Subcutaneous abdominal adipose tissue (tissue), 5 donors: ENCODE measurements at regions not wholly inside any gene's neighbourhood (a gene's known extent, or its start where the extent isn't known, plus 50 kb on each side); places are given as distances from the start of the nearest gene placed in this dataset.
"Not testable (repeated sequence)": the region's sequence is repeated elsewhere in the genome, so short reads cannot be mapped to it uniquely, and the experiment has no call there.

ENCODE experiments used
- H3K27ac ChIP-seq: one replicate; pipeline ENCODE4 v1.7.0; 2013; ENCODE audit warnings: low read depth, mild to moderate bottlenecking, inconsistent platforms, low read length, moderate library complexity
- H3K27me3 ChIP-seq, 5 donors: one replicate each; pipeline ENCODE4 v1.7.0; 2013; ENCODE audit warnings: low read length in 5 of 5, inconsistent platforms in 1 of 5; ENCODE audit not compliant: control insufficient read depth in 5 of 5, insufficient read depth in 4 of 5
- H3K36me3 ChIP-seq, 5 donors: one replicate each; pipeline ENCODE4 v1.7.0; 2013; ENCODE audit warnings: low read length in 5 of 5; ENCODE audit not compliant: control insufficient read depth in 5 of 5, insufficient read depth in 5 of 5
- H3K4me1 ChIP-seq, 5 donors: one replicate each; pipeline ENCODE4 v1.7.0; 2013; ENCODE audit warnings: low read length in 5 of 5, mild to moderate bottlenecking in 3 of 5, moderate library complexity in 1 of 5; ENCODE audit not compliant: control insufficient read depth in 5 of 5, insufficient read depth in 5 of 5
- H3K4me3 ChIP-seq, 5 donors: one replicate each; pipeline ENCODE4 v1.7.0; 2013; ENCODE audit warnings: low read length in 5 of 5, low read depth in 1 of 5
- H3K9ac ChIP-seq, 5 donors: one replicate each; pipeline ENCODE4 v1.7.0; 2013; ENCODE audit warnings: low read length in 5 of 5, mild to moderate bottlenecking in 4 of 5, moderate library complexity in 3 of 5
- H3K9me3 ChIP-seq, 5 donors: one replicate each; pipeline ENCODE4 v1.7.0; 2013; ENCODE audit warnings: low read length in 5 of 5; ENCODE audit not compliant: control insufficient read depth in 5 of 5
- donor health status: healthy.
- donor health status: healthy.
- donor health status: healthy.
- donor health status: healthy.
- donor health status: healthy.

DNA sequence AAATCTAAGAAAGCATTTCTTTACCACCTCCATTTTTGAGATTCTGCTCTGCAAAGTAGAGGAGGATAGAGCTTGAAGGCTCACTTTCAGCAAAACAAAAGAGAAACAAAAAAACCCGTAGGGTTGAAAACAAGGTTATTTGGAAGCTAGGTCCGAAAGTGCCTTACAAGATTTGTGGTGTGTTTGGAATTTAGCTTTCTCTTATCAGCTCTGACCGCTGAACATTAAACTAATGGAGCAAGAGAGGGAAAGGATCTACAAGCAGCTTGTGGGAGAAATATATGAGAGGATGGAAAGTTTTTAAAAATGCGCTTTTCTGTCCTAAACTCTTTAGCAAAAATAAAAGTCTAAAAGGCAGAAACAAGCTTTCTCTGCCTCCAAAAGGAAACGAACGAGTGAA is 545.5 kb downstream of the NTRK3 start:
- Histone ChIP-seq H3K27ac (no peak overlapping the region), H3K4me3 (no peak overlapping the region), H3K4me1 (no peaks in the 10 kb centered on the region), H3K9me3 (no peaks in the 10 kb centered on the region), H3K27me3 (peaks cover 0 to 3% (median 0%) of the 10 kb centered on the region in 5 donors), H3K9ac (no peak overlapping the region), H3K36me3 (no peaks in the 10 kb centered on the region)

GRCh38 chr15:87710406-87710805 is 546.1 kb downstream of the NTRK3 start:
- Histone ChIP-seq H3K4me3 (no peak overlapping the region), H3K4me1 (no peaks in the 10 kb centered on the region), H3K9me3 (no peaks in the 10 kb centered on the region), H3K9ac (no peak overlapping the region), H3K27ac (no peak overlapping the region), H3K27me3 (peaks cover 0 to 3% (median 0%) of the 10 kb centered on the region in 5 donors), H3K36me3 (no peaks in the 10 kb centered on the region)

- H3K9ac ChIP-seq, result no peak overlapping the region
- H3K27me3 ChIP-seq, result peaks cover 0 to 6% (median 3%) of the 10 kb centered on the region in 5 donors
- no peaks in the 10 kb centered on the region for H3K36me3 ChIP-seq
- no peak overlapping the region for H3K4me3 ChIP-seq
- H3K4me1 ChIP-seq, result no peaks in the 10 kb centered on the region
- no peaks in the 10 kb centered on the region for H3K9me3 ChIP-seq
- no peak overlapping the region for H3K27ac ChIP-seq
Observed at GRCh38 chr15:87707566-87708130, 548.9 kb downstream of the NTRK3 start.

- Histone ChIP-seq H3K27me3 (peaks cover 0 to 6% (median 3%) of the 10 kb centered on the region in 5 donors), H3K9ac (no peak overlapping the region), H3K4me1 (no peaks in the 10 kb centered on the region), H3K36me3 (no peaks in the 10 kb centered on the region), H3K4me3 (no peak overlapping the region), H3K27ac (no peak overlapping the region), H3K9me3 (no peaks in the 10 kb centered on the region)
Observed at GRCh38 chr15:87707071-87707470, 549.5 kb downstream of the NTRK3 start.

- no peak overlapping the region for H3K27ac ChIP-seq
- H3K4me3 ChIP-seq, result no peak overlapping the region
- peaks cover 0 to 6% (median 3%) of the 10 kb centered on the region in 5 donors for H3K27me3 ChIP-seq
- H3K36me3 ChIP-seq, result no peaks in the 10 kb centered on the region
- H3K9ac ChIP-seq, result no peak overlapping the region
- no peaks in the 10 kb centered on the region for H3K4me1 ChIP-seq
- no peaks in the 10 kb centered on the region for H3K9me3 ChIP-seq
Observed at GRCh38 chr15:87706001-87706400, 550.5 kb downstream of the NTRK3 start.

GRCh38 chr15:87704276-87704675 is 552.3 kb downstream of the NTRK3 start:
- no peak overlapping the region for H3K27ac ChIP-seq
- H3K27me3 ChIP-seq, result peaks cover 0 to 6% (median 3%) of the 10 kb centered on the region in 5 donors
- no peaks in the 10 kb centered on the region for H3K36me3 ChIP-seq
- H3K4me1 ChIP-seq, result no peaks in the 10 kb centered on the region
- no peak overlapping the region for H3K4me3 ChIP-seq
- H3K9ac ChIP-seq, result no peak overlapping the region
- H3K9me3 ChIP-seq, result no peaks in the 10 kb centered on the region

DNA sequence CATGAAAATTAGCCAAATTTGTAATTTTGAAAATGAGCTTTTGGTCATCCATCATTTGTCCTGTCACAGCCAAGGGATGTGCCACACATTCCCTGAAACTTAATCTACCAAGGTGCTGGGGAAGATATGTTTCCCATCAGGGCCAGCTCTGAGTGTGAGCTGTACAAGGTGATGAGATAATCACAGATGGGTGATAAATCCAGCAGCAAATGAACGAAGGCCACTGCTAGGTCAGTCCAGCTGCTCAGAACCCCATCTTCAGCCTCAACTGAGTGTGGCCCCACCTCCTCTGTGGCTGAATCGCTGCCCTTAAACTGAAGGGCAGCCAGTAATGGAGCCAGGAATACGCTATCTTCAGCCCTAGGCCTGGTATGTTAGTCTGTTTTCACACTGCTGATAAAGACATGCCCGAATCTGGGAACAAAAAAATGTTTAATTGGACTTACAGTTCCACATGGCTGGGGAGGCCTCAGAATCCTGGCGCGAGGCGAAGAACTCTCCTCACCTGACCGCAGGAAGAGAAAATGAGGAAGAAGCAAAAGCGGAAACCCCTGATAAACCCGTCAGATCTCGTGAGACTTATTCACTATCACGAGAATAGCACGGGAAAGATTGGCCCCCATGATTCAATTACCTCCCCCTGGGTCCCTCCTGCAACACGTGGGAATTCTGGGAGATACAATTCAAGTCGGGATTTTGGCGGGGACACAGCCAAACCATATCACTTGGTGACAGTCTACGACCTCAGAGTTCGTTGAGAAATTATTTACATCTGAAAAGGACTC is 553.0 kb downstream of the NTRK3 start:
- H3K4me3 ChIP-seq, result no peak overlapping the region
- no peaks in the 10 kb centered on the region for H3K9me3 ChIP-seq
- H3K27ac ChIP-seq, result no peak overlapping the region
- peaks cover 0 to 6% (median 3%) of the 10 kb centered on the region in 5 donors for H3K27me3 ChIP-seq
- H3K9ac ChIP-seq, result no peak overlapping the region
- H3K4me1 ChIP-seq, result no peaks in the 10 kb centered on the region
- no peaks in the 10 kb centered on the region for H3K36me3 ChIP-seq

- no peaks in the 10 kb centered on the region for H3K4me1 ChIP-seq
- H3K9ac ChIP-seq, result no peak overlapping the region
- H3K27me3 ChIP-seq, result peaks cover 0 to 5% (median 3%) of the 10 kb centered on the region in 5 donors
- no peak overlapping the region for H3K4me3 ChIP-seq
- no peaks in the 10 kb centered on the region for H3K36me3 ChIP-seq
- no peak overlapping the region for H3K27ac ChIP-seq
- H3K9me3 ChIP-seq, result no peaks in the 10 kb centered on the region
Observed at GRCh38 chr15:87702270-87702669, 554.3 kb downstream of the NTRK3 start.

DNA sequence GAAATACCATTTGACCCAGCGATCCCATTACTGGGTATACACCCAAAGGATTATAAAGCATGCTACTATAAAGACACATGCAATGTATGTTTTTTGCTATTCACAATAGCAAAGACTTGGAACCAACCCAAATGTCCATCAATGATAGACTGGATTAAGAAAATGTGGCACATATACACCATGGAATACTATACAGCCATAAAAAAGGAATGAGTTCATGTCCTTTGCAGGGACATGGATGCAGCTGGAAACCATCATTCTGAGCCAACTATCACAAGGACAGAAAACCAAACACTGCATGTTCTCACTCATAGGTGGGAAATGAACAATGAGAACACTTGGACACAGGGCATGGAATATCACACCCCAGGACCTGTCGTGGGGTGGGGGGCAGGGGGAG is 558.1 kb downstream of the NTRK3 start:
- not testable (repeated sequence) for H3K9ac ChIP-seq, H3K27ac ChIP-seq, H3K4me1 ChIP-seq, H3K27me3 ChIP-seq, H3K36me3 ChIP-seq, H3K9me3 ChIP-seq, H3K4me3 ChIP-seq

DNA sequence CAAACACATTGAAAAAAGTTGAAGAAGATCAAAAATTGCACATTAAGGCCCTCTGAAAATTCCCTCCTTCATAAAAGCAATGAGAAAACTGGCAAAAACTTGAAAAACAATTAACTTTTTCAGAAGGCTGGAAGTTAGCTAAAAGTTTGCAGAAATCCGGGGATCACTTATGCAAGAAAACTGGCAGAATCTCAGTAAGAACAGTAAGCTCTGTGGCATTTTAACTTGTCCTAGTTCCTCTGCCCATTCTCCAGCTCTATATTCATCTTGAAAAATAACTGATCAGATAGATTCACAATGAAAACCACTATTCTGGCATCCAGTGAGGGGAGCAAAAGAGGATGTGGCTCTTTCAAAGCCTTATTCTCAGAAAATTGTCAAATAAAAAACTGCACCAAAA is 566.8 kb downstream of the NTRK3 start:
- Histone ChIP-seq H3K9ac (no peak overlapping the region), H3K4me3 (no peak overlapping the region)

More for the DNA sequence above, 566.8 kb downstream of the NTRK3 start:
- peaks cover 0 to 8% (median 7%) of the 10 kb centered on the region in 5 donors for H3K9me3 ChIP-seq
- no peaks in the 10 kb centered on the region for H3K4me1 ChIP-seq
- H3K27ac ChIP-seq, result no peak overlapping the region
- no peaks in the 10 kb centered on the region for H3K27me3 ChIP-seq
- no peaks in the 10 kb centered on the region for H3K36me3 ChIP-seq
